ENCODE measurements at regions not wholly inside any gene's neighbourhood (a gene's known extent, or its start where the extent isn't known, plus 50 kb on each side); places are given as distances from the start of the nearest gene placed in this dataset.
"Not testable (repeated sequence)": the region's sequence is repeated elsewhere in the genome, so short reads cannot be mapped to it uniquely, and the experiment has no call there.

- DNase-seq, result no peak
Observed at GRCh38 chr17:83204230-83204725, 124.9 kb downstream of the METRNL start.

GRCh38 chr17:83204736-83205386 lies 125.5 kb downstream of the METRNL start:
- DNase-seq, result not testable (repeated sequence)

GRCh38 chr17:83205387-83206035 lies 126.1 kb downstream of the METRNL start:
- DNase-seq, result peak; percentile 65 to 75

GRCh38 chr17:83206036-83206394 lies 126.6 kb downstream of the METRNL start:
- not testable (repeated sequence) for DNase-seq

GRCh38 chr17:83206819-83207588 lies 127.6 kb downstream of the METRNL start:
- not testable (repeated sequence) for DNase-seq

GRCh38 chr17:83247001-83247400 lies 167.6 kb downstream of the METRNL start:
- peak in 1 of 2 donors; percentile 13 for DNase-seq

Data from stimulated activated CD4-positive, alpha-beta T cell treated with anti-CD3 and anti-CD28 coated beads, Interleukin-2, amount 100 ng/mL, for 24 hours (primary cell).